Left renal pelvis (tissue), 4 donors: ENCODE measurements at regions not wholly inside any gene's neighbourhood (a gene's known extent, or its start where the extent isn't known, plus 50 kb on each side); places are given as distances from the start of the nearest gene placed in this dataset.
"Not testable (repeated sequence)": the region's sequence is repeated elsewhere in the genome, so short reads cannot be mapped to it uniquely, and the experiment has no call there.

Source experiments
- DNase-seq, 4 donors: peaks; one replicate each; pipeline ENCODE4 v3.0.0-alpha.2; 2013; ENCODE audit warnings: low read depth in 4 of 4, low spot score in 3 of 4

GRCh38 chr1:148318123-148318903 is 164.8 kb downstream of the PPIAL4G start:
- no peak for DNase-seq

GRCh38 chr1:148317288-148317985 is 165.4 kb upstream of the NBPF11 start:
- DNase-seq: no peak

- DNase-seq: no peak
Measured at GRCh38 chr1:148315071-148315811, 163.2 kb upstream of the NBPF11 start.

GRCh38 chr1:148310807-148311206 is 158.7 kb upstream of the NBPF11 start:
- no peak for DNase-seq

- no peak for DNase-seq
Measured at GRCh38 chr1:148309940-148310500, 157.9 kb upstream of the NBPF11 start.

GRCh38 chr1:148308832-148309458 is 156.9 kb upstream of the NBPF11 start:
- no peak for DNase-seq

- DNase-seq: no peak
Measured at GRCh38 chr1:148307583-148308185, 155.6 kb upstream of the NBPF11 start.

GRCh38 chr1:148304935-148305334 is 152.9 kb upstream of the NBPF11 start:
- DNase-seq: not testable (repeated sequence)

- DNase-seq: not testable (repeated sequence)
Measured at GRCh38 chr1:148302586-148303364, 150.7 kb upstream of the NBPF11 start.

GRCh38 chr1:148297852-148298251 is 145.8 kb upstream of the NBPF11 start:
- DNase-seq: not testable (repeated sequence)

GRCh38 chr1:148296511-148296910 is 144.4 kb upstream of the NBPF11 start:
- no peak for DNase-seq

- no peak for DNase-seq
Measured at GRCh38 chr1:148294116-148294807, 142.2 kb upstream of the NBPF11 start.

- DNase-seq: no peak
Measured at GRCh38 chr1:148293651-148294050, 141.6 kb upstream of the NBPF11 start.

- DNase-seq: no peak
Measured at GRCh38 chr1:148292915-148293314, 140.8 kb upstream of the NBPF11 start.

GRCh38 chr1:148290881-148291280 is 138.8 kb upstream of the NBPF11 start:
- DNase-seq: no peak

- no peak for DNase-seq
Measured at GRCh38 chr1:148289647-148290046, 137.6 kb upstream of the NBPF11 start.

GRCh38 chr1:148285946-148286345 is 133.9 kb upstream of the NBPF11 start:
- not testable (repeated sequence) for DNase-seq

GRCh38 chr1:148280831-148281572 is 128.9 kb upstream of the NBPF11 start:
- DNase-seq: not testable (repeated sequence)
